22Rv1 (cell line): ENCODE measurements at regions not wholly inside any gene's neighbourhood (a gene's known extent, or its start where the extent isn't known, plus 50 kb on each side); places are given as distances from the start of the nearest gene placed in this dataset.

ENCODE experiments used
- ZFX ChIP-seq: fragments of 450-650 bp; IDR thresholded peaks from 2 replicates; pipeline ENCODE4 v1.6.1; 2017; ENCODE audit warnings: antibody characterized with exemption, borderline replicate concordance
- TF ChIP-seq, protein P1 (sequence below): fragments of 450-650 bp; IDR thresholded peaks from 2 replicates; pipeline ENCODE4 v1.5.1; 2017; ENCODE audit warnings: mild to moderate bottlenecking

DNA sequence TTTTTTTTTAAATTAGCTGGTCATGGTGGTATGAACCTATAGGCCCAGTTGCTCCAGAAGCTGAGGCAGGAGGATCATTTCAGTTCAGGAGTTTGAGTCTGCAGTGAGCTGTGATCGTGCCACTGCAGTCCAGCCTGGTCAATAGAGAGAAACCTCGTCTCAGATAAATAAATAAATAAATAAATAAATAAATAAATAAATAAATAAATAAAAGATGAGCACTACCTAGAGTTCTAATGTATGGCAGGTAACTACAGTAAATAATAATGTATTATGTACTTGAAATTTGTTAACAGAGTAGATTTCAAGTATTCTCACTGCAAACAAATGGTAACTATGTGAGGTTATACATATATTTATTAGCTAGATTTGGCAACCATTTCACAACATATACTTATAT lies 697.9 kb upstream of the ID2 start:
- TF ChIP-seq, protein P1, sequence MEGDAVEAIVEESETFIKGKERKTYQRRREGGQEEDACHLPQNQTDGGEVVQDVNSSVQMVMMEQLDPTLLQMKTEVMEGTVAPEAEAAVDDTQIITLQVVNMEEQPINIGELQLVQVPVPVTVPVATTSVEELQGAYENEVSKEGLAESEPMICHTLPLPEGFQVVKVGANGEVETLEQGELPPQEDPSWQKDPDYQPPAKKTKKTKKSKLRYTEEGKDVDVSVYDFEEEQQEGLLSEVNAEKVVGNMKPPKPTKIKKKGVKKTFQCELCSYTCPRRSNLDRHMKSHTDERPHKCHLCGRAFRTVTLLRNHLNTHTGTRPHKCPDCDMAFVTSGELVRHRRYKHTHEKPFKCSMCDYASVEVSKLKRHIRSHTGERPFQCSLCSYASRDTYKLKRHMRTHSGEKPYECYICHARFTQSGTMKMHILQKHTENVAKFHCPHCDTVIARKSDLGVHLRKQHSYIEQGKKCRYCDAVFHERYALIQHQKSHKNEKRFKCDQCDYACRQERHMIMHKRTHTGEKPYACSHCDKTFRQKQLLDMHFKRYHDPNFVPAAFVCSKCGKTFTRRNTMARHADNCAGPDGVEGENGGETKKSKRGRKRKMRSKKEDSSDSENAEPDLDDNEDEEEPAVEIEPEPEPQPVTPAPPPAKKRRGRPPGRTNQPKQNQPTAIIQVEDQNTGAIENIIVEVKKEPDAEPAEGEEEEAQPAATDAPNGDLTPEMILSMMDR, result no peak
- no peak for TF ChIP-seq ZFX
